AG04450 (cell line): ENCODE measurements at regions not wholly inside any gene's neighbourhood (a gene's known extent, or its start where the extent isn't known, plus 50 kb on each side); places are given as distances from the start of the nearest gene placed in this dataset.

Experiments
- CTCF ChIA-PET: fragments of 300-600, 350-600 bp; formaldehyde crosslinking; extraction: SDS; loops from one replicate; lab custom pipeline; 2022; ENCODE audit warnings: antibody characterized with exemption, inconsistent platforms; lab: Charles Lee
- POLR2A ChIA-PET: fragments of 350-600 bp; formaldehyde crosslinking; extraction: SDS; loops from one replicate; lab custom pipeline; 2021; ENCODE audit warnings: antibody characterized with exemption, inconsistent platforms; lab: Yijun Ruan, JAX
- DNase-seq: peaks from one replicate; pipeline ENCODE4 v3.0.0-alpha.2; 2011; ENCODE audit warnings: low read depth, low spot score
- H3K27ac ChIP-seq: one replicate; pipeline ENCODE4 v1.5.1; 2012; ENCODE audit warnings: low read depth, low read length, control low read depth
- H3K27me3 ChIP-seq: one replicate; pipeline ENCODE4 v1.6.0; 2012; ENCODE audit warnings: low read length; ENCODE audit not compliant: control insufficient read depth, insufficient read depth
- H3K4me3 ChIP-seq: 2 replicates; pipeline ENCODE4 v1.5.1; 2011; ENCODE audit warnings: mild to moderate bottlenecking, low read depth, low read length, control low read depth
- H3K9me3 ChIP-seq: 2 replicates; pipeline ENCODE4 v1.5.1; 2012; ENCODE audit warnings: low read length; ENCODE audit not compliant: control insufficient read depth, insufficient read depth
- TF ChIP-seq, protein P1 (sequence below): IDR thresholded peaks from 2 replicates; pipeline ENCODE4 v1.5.1; 2011; ENCODE audit warnings: low read depth, low read length, control low read depth, inconsistent platforms

DNA sequence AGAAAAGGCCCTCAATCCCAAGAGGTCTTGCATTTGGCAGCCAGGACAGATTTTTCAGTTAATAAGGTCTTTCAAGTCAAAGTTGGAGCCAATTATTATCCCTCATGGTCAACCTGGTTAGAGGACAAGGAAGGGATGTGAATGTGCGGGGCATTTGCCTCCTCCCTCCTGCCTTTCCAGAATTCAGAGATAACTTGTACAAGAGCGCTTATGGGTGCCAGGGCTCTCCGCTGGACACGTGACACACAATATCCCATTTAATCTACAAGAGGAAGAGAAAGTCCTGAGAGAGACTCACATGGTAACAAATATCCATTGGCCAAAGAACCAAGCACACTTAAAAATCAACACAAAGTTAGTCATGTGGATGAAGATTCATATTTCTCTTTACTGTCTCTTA, 78.5 kb upstream of the ST8SIA2 start:
- ChIA-PET CTCF (no interaction called here), POLR2A (no interaction called here)
- no peak overlapping the region for H3K4me3 ChIP-seq
- H3K27ac ChIP-seq = no peak overlapping the region
- no peak for DNase-seq
- no peaks in the 10 kb centered on the region for H3K9me3 ChIP-seq
- TF ChIP-seq, protein P1, sequence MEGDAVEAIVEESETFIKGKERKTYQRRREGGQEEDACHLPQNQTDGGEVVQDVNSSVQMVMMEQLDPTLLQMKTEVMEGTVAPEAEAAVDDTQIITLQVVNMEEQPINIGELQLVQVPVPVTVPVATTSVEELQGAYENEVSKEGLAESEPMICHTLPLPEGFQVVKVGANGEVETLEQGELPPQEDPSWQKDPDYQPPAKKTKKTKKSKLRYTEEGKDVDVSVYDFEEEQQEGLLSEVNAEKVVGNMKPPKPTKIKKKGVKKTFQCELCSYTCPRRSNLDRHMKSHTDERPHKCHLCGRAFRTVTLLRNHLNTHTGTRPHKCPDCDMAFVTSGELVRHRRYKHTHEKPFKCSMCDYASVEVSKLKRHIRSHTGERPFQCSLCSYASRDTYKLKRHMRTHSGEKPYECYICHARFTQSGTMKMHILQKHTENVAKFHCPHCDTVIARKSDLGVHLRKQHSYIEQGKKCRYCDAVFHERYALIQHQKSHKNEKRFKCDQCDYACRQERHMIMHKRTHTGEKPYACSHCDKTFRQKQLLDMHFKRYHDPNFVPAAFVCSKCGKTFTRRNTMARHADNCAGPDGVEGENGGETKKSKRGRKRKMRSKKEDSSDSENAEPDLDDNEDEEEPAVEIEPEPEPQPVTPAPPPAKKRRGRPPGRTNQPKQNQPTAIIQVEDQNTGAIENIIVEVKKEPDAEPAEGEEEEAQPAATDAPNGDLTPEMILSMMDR = no peak
- H3K27me3 ChIP-seq = no peaks in the 10 kb centered on the region

DNA sequence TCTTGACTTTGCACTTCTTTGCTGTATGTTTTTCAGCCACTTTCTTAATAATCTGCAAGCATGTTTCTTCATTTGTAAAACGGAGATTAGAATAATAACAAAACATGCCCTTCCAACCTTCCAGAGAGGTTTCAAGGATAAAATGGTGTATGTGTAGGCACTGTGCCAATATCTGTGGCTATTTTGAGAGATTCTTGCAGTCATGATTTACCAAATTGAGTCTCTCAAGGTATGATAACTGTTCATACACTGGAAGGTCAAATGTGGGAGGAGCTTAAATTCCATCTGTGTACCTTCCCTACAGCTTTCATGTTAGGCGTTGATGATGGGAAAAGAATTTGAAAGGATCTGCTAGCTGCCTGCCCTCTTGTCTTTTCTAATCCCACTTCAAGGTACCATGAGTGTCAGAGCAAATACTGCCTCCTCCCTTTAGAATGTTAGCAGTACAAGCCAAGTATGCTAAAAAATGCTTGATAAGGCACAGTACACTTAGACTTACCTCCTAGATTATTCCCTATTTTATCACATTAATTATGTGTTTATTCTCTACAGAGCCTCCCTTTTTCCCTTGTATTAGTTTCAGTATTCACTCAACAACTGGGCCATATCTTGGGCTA, 78.0 kb upstream of the ST8SIA2 start:
- ChIA-PET POLR2A (no interaction called here), CTCF (no interaction called here)
- Histone ChIP-seq H3K4me3 (no peak overlapping the region), H3K27me3 (no peaks in the 10 kb centered on the region), H3K27ac (no peak overlapping the region), H3K9me3 (no peaks in the 10 kb centered on the region)
- TF ChIP-seq, protein P1 = no peak
- no peak for DNase-seq

- TF ChIP-seq, protein P1 = no peak
- Histone ChIP-seq H3K9me3 (no peaks in the 10 kb centered on the region), H3K27ac (no peak overlapping the region), H3K4me3 (no peak overlapping the region), H3K27me3 (no peaks in the 10 kb centered on the region)
- CTCF ChIA-PET = no interaction called here
- POLR2A ChIA-PET = no interaction called here
- no peak for DNase-seq
These were observed 76.9 kb upstream of the ST8SIA2 start for GRCh38 chr15:92316586-92317295.

DNA sequence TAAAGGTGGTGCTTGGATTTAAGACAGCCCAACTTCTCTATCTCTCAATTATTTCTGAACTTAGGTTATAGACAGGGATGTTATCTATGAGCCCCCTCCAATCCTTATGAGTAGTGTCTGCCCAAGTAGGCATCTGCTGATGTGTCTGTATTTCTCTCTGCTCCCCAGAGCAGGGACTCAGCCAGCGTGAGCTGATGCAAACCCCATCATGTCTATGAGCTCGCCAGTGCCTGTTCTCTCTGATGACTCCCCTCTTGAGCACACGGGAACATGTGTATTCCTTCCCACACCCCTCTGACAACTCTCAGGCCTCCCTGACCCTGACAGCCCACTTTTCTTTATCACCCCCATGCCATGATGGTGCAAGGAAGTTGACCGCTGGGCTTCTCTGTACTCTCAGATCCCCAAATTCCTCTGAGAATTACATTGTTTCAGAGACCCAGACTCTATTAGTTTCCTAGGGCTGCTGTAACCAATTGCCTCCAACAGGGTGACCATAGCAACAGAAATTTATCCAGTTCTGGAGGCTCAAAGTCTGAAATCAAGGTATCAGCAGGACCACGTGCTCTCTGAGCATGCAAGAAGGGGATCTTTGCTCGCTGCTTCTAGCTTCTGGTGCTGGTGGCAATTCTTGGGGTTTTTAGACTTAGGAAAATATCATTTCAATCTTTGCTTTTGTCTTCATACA, 73.5 kb upstream of the ST8SIA2 start:
- no peaks in the 10 kb centered on the region for H3K27me3 ChIP-seq
- POLR2A ChIA-PET = no interaction called here

More for the DNA sequence above, 73.5 kb upstream of the ST8SIA2 start:
- DNase-seq = no peak
- H3K27ac ChIP-seq = no peak overlapping the region
- H3K9me3 ChIP-seq = no peaks in the 10 kb centered on the region
- H3K4me3 ChIP-seq = no peak overlapping the region
- CTCF ChIA-PET = no interaction called here
- TF ChIP-seq, protein P1 = no peak
